ENCODE measurements at regions not wholly inside any gene's neighbourhood (a gene's known extent, or its start where the extent isn't known, plus 50 kb on each side); places are given as distances from the start of the nearest gene placed in this dataset.

DNA sequence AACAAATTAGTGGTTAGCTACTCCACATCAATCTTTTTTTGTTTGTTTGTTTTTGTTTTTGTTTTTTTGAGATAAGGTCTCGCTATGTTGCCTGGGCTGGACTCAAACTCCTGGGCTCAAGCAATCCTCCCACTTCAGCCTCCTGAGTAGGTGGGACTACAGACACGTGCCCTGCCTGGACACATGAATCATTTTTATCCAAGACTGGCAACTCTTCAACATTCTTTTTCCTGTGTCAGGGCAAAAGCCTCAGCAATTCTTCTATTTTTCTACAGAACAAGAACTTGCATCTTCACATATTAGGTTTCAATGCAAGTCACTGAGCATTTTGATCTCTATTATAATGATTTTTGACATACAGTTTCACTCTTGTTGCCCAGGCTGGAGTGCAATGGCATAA is 76.8 kb upstream of the LRCH1 start:
- peaks cover 3% of the 10 kb centered on the region; the same call in 1 of the 3 replicates for H3K4me1 Mint-ChIP-seq
- Histone ChIP-seq H3K27me3 (ENCODE audit: insufficient read depth) (no peaks in the 10 kb centered on the region), H3K36me3 (ENCODE audit: insufficient read depth) (no peaks in the 10 kb centered on the region), H3K4me3 (no peak overlapping the region), H3F3A (replicated peaks; ENCODE audit: low read depth) (no peaks in the 10 kb centered on the region), H3K9me2 (ENCODE audit: insufficient read depth) (no peaks in the 10 kb centered on the region), H3K27ac (ENCODE audit: low read depth) (no peak overlapping the region), H3K4me2 (no peak overlapping the region), H4K20me1 (replicated peaks; ENCODE audit: insufficient read depth) (no peaks in the 10 kb centered on the region), H3K79me2 (replicated peaks; ENCODE audit: insufficient read depth) (no peaks in the 10 kb centered on the region), H3K4me1 (ENCODE audit: insufficient read depth) (no peaks in the 10 kb centered on the region), H2AFZ (no peak overlapping the region)
- DNase-seq (ENCODE audit: low spot score), result no peak
- no peaks in the 10 kb centered on the region for H3K36me3 Mint-ChIP-seq (ENCODE audit: low read depth)
- TF ChIP-seq JUNB (IDR thresholded peaks at IDR 0.05; ENCODE audit: unreplicated experiment) (no peak), ZNF114 (CRISPR knock-in tag; IDR thresholded peaks at IDR 0.05) (no peak), NANOG (IDR thresholded peaks at IDR 0.05; ENCODE audit: borderline replicate concordance) (no peak), POLR2AphosphoS5 (IDR thresholded peaks at IDR 0.05; ENCODE audit: low read depth) (no peak), ZNF331 (CRISPR knock-in tag; IDR thresholded peaks at IDR 0.05; ENCODE audit: low read depth) (no peak), EZH2 (IDR thresholded peaks at IDR 0.05; ENCODE audit: low read depth, unreplicated experiment) (no peak), EZH2phosphoT487 (IDR thresholded peaks at IDR 0.05; ENCODE audit: unreplicated experiment) (no peak), STAT1 (IDR thresholded peaks at IDR 0.05; ENCODE audit: unreplicated experiment) (no peak), CREB1 (CRISPR knock-in tag; IDR thresholded peaks at IDR 0.05; ENCODE audit: low read depth) (no peak)
- TF ChIP-seq, protein P1, sequence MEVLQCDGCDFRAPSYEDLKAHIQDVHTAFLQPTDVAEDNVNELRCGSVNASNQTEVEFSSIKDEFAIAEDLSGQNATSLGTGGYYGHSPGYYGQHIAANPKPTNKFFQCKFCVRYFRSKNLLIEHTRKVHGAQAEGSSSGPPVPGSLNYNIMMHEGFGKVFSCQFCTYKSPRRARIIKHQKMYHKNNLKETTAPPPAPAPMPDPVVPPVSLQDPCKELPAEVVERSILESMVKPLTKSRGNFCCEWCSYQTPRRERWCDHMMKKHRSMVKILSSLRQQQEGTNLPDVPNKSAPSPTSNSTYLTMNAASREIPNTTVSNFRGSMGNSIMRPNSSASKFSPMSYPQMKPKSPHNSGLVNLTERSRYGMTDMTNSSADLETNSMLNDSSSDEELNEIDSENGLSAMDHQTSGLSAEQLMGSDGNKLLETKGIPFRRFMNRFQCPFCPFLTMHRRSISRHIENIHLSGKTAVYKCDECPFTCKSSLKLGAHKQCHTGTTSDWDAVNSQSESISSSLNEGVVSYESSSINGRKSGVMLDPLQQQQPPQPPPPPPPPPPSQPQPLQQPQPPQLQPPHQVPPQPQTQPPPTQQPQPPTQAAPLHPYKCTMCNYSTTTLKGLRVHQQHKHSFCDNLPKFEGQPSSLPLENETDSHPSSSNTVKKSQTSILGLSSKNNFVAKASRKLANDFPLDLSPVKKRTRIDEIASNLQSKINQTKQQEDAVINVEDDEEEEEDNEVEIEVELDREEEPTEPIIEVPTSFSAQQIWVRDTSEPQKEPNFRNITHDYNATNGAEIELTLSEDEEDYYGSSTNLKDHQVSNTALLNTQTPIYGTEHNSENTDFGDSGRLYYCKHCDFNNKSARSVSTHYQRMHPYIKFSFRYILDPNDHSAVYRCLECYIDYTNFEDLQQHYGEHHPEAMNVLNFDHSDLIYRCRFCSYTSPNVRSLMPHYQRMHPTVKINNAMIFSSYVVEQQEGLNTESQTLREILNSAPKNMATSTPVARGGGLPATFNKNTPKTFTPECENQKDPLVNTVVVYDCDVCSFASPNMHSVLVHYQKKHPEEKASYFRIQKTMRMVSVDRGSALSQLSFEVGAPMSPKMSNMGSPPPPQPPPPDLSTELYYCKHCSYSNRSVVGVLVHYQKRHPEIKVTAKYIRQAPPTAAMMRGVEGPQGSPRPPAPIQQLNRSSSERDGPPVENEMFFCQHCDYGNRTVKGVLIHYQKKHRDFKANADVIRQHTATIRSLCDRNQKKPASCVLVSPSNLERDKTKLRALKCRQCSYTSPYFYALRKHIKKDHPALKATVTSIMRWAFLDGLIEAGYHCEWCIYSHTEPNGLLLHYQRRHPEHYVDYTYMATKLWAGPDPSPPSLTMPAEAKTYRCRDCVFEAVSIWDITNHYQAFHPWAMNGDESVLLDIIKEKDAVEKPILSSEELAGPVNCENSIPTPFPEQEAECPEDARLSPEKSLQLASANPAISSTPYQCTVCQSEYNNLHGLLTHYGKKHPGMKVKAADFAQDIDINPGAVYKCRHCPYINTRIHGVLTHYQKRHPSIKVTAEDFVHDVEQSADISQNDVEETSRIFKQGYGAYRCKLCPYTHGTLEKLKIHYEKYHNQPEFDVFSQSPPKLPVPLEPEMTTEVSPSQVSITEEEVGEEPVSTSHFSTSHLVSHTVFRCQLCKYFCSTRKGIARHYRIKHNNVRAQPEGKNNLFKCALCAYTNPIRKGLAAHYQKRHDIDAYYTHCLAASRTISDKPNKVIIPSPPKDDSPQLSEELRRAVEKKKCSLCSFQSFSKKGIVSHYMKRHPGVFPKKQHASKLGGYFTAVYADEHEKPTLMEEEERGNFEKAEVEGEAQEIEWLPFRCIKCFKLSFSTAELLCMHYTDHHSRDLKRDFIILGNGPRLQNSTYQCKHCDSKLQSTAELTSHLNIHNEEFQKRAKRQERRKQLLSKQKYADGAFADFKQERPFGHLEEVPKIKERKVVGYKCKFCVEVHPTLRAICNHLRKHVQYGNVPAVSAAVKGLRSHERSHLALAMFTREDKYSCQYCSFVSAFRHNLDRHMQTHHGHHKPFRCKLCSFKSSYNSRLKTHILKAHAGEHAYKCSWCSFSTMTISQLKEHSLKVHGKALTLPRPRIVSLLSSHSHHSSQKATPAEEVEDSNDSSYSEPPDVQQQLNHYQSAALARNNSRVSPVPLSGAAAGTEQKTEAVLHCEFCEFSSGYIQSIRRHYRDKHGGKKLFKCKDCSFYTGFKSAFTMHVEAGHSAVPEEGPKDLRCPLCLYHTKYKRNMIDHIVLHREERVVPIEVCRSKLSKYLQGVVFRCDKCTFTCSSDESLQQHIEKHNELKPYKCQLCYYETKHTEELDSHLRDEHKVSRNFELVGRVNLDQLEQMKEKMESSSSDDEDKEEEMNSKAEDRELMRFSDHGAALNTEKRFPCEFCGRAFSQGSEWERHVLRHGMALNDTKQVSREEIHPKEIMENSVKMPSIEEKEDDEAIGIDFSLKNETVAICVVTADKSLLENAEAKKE (CRISPR knock-in tag; IDR thresholded peaks at IDR 0.05), result no peak
- TF ChIP-seq, protein P2, sequence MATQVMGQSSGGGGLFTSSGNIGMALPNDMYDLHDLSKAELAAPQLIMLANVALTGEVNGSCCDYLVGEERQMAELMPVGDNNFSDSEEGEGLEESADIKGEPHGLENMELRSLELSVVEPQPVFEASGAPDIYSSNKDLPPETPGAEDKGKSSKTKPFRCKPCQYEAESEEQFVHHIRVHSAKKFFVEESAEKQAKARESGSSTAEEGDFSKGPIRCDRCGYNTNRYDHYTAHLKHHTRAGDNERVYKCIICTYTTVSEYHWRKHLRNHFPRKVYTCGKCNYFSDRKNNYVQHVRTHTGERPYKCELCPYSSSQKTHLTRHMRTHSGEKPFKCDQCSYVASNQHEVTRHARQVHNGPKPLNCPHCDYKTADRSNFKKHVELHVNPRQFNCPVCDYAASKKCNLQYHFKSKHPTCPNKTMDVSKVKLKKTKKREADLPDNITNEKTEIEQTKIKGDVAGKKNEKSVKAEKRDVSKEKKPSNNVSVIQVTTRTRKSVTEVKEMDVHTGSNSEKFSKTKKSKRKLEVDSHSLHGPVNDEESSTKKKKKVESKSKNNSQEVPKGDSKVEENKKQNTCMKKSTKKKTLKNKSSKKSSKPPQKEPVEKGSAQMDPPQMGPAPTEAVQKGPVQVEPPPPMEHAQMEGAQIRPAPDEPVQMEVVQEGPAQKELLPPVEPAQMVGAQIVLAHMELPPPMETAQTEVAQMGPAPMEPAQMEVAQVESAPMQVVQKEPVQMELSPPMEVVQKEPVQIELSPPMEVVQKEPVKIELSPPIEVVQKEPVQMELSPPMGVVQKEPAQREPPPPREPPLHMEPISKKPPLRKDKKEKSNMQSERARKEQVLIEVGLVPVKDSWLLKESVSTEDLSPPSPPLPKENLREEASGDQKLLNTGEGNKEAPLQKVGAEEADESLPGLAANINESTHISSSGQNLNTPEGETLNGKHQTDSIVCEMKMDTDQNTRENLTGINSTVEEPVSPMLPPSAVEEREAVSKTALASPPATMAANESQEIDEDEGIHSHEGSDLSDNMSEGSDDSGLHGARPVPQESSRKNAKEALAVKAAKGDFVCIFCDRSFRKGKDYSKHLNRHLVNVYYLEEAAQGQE (IDR thresholded peaks at IDR 0.05; ENCODE audit: unreplicated experiment), result no peak
- TF ChIP-seq, protein P3, sequence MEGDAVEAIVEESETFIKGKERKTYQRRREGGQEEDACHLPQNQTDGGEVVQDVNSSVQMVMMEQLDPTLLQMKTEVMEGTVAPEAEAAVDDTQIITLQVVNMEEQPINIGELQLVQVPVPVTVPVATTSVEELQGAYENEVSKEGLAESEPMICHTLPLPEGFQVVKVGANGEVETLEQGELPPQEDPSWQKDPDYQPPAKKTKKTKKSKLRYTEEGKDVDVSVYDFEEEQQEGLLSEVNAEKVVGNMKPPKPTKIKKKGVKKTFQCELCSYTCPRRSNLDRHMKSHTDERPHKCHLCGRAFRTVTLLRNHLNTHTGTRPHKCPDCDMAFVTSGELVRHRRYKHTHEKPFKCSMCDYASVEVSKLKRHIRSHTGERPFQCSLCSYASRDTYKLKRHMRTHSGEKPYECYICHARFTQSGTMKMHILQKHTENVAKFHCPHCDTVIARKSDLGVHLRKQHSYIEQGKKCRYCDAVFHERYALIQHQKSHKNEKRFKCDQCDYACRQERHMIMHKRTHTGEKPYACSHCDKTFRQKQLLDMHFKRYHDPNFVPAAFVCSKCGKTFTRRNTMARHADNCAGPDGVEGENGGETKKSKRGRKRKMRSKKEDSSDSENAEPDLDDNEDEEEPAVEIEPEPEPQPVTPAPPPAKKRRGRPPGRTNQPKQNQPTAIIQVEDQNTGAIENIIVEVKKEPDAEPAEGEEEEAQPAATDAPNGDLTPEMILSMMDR (conservative IDR thresholded peaks at IDR 0.05; ENCODE audit: low read depth in 2 of 2), result no peak
- TF ChIP-seq, protein P4, sequence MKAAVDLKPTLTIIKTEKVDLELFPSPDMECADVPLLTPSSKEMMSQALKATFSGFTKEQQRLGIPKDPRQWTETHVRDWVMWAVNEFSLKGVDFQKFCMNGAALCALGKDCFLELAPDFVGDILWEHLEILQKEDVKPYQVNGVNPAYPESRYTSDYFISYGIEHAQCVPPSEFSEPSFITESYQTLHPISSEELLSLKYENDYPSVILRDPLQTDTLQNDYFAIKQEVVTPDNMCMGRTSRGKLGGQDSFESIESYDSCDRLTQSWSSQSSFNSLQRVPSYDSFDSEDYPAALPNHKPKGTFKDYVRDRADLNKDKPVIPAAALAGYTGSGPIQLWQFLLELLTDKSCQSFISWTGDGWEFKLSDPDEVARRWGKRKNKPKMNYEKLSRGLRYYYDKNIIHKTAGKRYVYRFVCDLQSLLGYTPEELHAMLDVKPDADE (IDR thresholded peaks at IDR 0.05), result no peak
- no peaks in the 10 kb centered on the region for H3K9me3 Mint-ChIP-seq
- H3K27ac Mint-ChIP-seq, result no peak overlapping the region
- no peak overlapping the region for H3K4me3 Mint-ChIP-seq
- H3K27me3 Mint-ChIP-seq (ENCODE audit: insufficient read depth, low read depth, poor library complexity), result peaks cover 1% of the 10 kb centered on the region
- ATAC-seq, result no peak
